ENCODE measurements at regions not wholly inside any gene's neighbourhood (a gene's known extent, or its start where the extent isn't known, plus 50 kb on each side); places are given as distances from the start of the nearest gene placed in this dataset.

GRCh38 chr11:70621241-70621640 is 222.9 kb downstream of the CTTN start:
- TF ChIP-seq CTCF (IDR thresholded peaks at IDR 0.05; ENCODE audit: poor library complexity), result no peak
- no peak for TF ChIP-seq EZH2phosphoT487 (IDR thresholded peaks at IDR 0.05; ENCODE audit: low read depth, severe bottlenecking, unreplicated experiment)
